HEK293T (cell line): ENCODE measurements at regions not wholly inside any gene's neighbourhood (a gene's known extent, or its start where the extent isn't known, plus 50 kb on each side); places are given as distances from the start of the nearest gene placed in this dataset.

Experiments used
- BHLHE40 ChIP-seq: fragments of 450-650 bp; IDR thresholded peaks from 2 replicates; pipeline ENCODE4 v1.6.1; 2016; ENCODE audit warnings: mild to moderate bottlenecking, moderate library complexity, borderline replicate concordance
- FOXM1 ChIP-seq: fragments of 450-650 bp; IDR thresholded peaks from 2 replicates; pipeline ENCODE4 v1.6.1; 2017; ENCODE audit warnings: mild to moderate bottlenecking, borderline replicate concordance
- SP1 ChIP-seq: fragments of 450-650 bp; IDR thresholded peaks from 2 replicates; pipeline ENCODE4 v1.6.1; 2017
- SUZ12 ChIP-seq: fragments of 450-650 bp; IDR thresholded peaks from 2 replicates; pipeline ENCODE4 v1.6.1; 2016; ENCODE audit warnings: mild to moderate bottlenecking
- ZNF384 ChIP-seq: fragments of 450-650 bp; IDR thresholded peaks from 2 replicates; pipeline ENCODE4 v1.6.1; 2016
- TF ChIP-seq, protein P1 (sequence below): fragments of 450-650 bp; IDR thresholded peaks from 2 replicates; pipeline ENCODE4 v1.6.1; 2016

DNA sequence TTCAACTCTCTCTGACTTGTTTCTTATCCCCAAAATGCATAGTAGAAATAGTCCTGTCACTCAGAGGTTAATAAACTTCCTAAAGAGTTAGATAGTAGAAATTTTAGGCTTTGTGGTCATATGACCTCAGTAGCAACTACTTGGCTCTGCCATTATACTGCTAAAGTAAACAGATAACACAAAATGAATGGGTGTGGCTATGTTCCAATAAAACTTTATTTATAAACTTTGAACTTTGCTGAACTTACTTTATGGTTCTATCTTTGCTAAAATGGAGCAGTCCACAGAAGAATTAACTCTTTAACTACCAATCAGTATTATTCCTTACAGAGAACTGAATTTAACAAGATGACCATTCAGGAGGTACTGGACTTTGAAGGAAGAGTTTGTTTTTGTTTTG is 393.6 kb upstream of the CDIN1 start:
- no peak for TF ChIP-seq FOXM1
- no peak for TF ChIP-seq SP1
- TF ChIP-seq SUZ12 = no peak
- TF ChIP-seq, protein P1, sequence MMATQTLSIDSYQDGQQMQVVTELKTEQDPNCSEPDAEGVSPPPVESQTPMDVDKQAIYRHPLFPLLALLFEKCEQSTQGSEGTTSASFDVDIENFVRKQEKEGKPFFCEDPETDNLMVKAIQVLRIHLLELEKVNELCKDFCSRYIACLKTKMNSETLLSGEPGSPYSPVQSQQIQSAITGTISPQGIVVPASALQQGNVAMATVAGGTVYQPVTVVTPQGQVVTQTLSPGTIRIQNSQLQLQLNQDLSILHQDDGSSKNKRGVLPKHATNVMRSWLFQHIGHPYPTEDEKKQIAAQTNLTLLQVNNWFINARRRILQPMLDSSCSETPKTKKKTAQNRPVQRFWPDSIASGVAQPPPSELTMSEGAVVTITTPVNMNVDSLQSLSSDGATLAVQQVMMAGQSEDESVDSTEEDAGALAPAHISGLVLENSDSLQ = no peak
- TF ChIP-seq BHLHE40 = no peak
- TF ChIP-seq ZNF384 = no peak
